ENCODE measurements at regions not wholly inside any gene's neighbourhood (a gene's known extent, or its start where the extent isn't known, plus 50 kb on each side); places are given as distances from the start of the nearest gene placed in this dataset.
A peak's percentile ranks its signal among the peaks of the same experiment; 100 is the strongest.

GRCh38 chr21:32186804-32187203, 92.0 kb downstream of the MIS18A start:
- Histone ChIP-seq H2BK15ac (ENCODE audit: low read depth, low read length) (no peak overlapping the region), H4K8ac (replicated peaks; ENCODE audit: insufficient read length, low read depth, low read length) (no peak overlapping the region), H3K9me3 (ENCODE audit: control insufficient read depth, low read depth, low read length) (no peaks in the 10 kb centered on the region), H2AFZ (ENCODE audit: low read length) (no peak overlapping the region), H3K79me2 (ENCODE audit: insufficient read depth, low read length) (no peaks in the 10 kb centered on the region), H3K27ac (ENCODE audit: insufficient read length, low read depth, low read length) (no peak overlapping the region), H2BK5ac (ENCODE audit: insufficient read length, low read length) (no peak overlapping the region), H3T11ph (ENCODE audit: low read length) (no peak overlapping the region), H3K14ac (ENCODE audit: insufficient read depth, low read length) (no peak overlapping the region), H3K23ac (ENCODE audit: insufficient read length, low read depth, low read length) (no peak overlapping the region), H4K20me1 (ENCODE audit: control insufficient read depth, insufficient read depth, insufficient read length) (no peaks in the 10 kb centered on the region), H3K9ac (ENCODE audit: extremely low read depth, insufficient read length, low read length) (no peak overlapping the region), H3K27me3 (ENCODE audit: insufficient read depth, low read length) (no peaks in the 10 kb centered on the region; the same call in 1 of the 2 replicates), H2BK20ac (ENCODE audit: low read depth, low read length, poor library complexity, severe bottlenecking) (no peak overlapping the region), H4K91ac (ENCODE audit: insufficient read length, low read depth, low read length) (no peak overlapping the region), H3K79me1 (ENCODE audit: insufficient read depth, low read depth, low read length, poor library complexity, severe bottlenecking) (no peaks in the 10 kb centered on the region), H4K5ac (ENCODE audit: insufficient read length, low read depth, low read length) (no peak overlapping the region), H2BK12ac (ENCODE audit: insufficient read length, low read depth, low read length) (no peak overlapping the region), H3K56ac (ENCODE audit: insufficient read length, low read depth, low read length) (no peak overlapping the region), H3K23me2 (ENCODE audit: insufficient read length, low read depth, low read length, poor library complexity, severe bottlenecking) (no peaks in the 10 kb centered on the region), H2AK5ac (ENCODE audit: insufficient read length, low read length) (no peak overlapping the region), H2BK120ac (ENCODE audit: low read depth, low read length, poor library complexity, severe bottlenecking) (no peak overlapping the region), H3K18ac (ENCODE audit: insufficient read length, low read depth, low read length) (no peak overlapping the region), H3K4me2 (ENCODE audit: insufficient read depth, insufficient read length, low read length) (no peak overlapping the region), H3K4ac (ENCODE audit: low read depth, low read length) (no peak overlapping the region), H3K4me1 (ENCODE audit: insufficient read depth, low read length) (no peaks in the 10 kb centered on the region; the same call in 1 of the 2 replicates)
- Mint-ChIP-seq H3K9me3 (no peaks in the 10 kb centered on the region), H3K27ac (peak overlapping the region in 1 of 3 experiments; percentile 29; a peak in 1 of 7 replicates), H3K4me3 (no peak overlapping the region), H3K27me3 (ENCODE audit: low read depth) (peaks cover 4% of the 10 kb centered on the region), H3K4me1 (peaks cover 14 to 17% of the 10 kb centered on the region in 2 experiments), H3K36me3 (ENCODE audit: insufficient read depth in 1 of 3, low read depth in 3 of 3) (no peaks in the 10 kb centered on the region)
- no peak for DNase-seq
- no CpG with 5 or more reads among the region's 8 CpGs for WGBS (ENCODE audit: extremely low coverage, insufficient read length, low lambda C conversion rate)
- TF ChIP-seq, protein P1, sequence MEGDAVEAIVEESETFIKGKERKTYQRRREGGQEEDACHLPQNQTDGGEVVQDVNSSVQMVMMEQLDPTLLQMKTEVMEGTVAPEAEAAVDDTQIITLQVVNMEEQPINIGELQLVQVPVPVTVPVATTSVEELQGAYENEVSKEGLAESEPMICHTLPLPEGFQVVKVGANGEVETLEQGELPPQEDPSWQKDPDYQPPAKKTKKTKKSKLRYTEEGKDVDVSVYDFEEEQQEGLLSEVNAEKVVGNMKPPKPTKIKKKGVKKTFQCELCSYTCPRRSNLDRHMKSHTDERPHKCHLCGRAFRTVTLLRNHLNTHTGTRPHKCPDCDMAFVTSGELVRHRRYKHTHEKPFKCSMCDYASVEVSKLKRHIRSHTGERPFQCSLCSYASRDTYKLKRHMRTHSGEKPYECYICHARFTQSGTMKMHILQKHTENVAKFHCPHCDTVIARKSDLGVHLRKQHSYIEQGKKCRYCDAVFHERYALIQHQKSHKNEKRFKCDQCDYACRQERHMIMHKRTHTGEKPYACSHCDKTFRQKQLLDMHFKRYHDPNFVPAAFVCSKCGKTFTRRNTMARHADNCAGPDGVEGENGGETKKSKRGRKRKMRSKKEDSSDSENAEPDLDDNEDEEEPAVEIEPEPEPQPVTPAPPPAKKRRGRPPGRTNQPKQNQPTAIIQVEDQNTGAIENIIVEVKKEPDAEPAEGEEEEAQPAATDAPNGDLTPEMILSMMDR (conservative IDR thresholded peaks at IDR 0.05), result no peak
